GM18499 (cell line): ENCODE measurements at regions not wholly inside any gene's neighbourhood (a gene's known extent, or its start where the extent isn't known, plus 50 kb on each side); places are given as distances from the start of the nearest gene placed in this dataset.

Experiments
- ATAC-seq: cut with Tn5 transposase; IDR thresholded peaks from one replicate; pipeline ENCODE4 v1.9.1; 2021; ENCODE audit warnings: moderate number of reproducible peaks; ENCODE audit not compliant: insufficient read depth, unreplicated experiment

- ATAC-seq = no peak
Observed at GRCh38 chr1:193549081-193549480, 362.7 kb upstream of the B3GALT2 start.

DNA sequence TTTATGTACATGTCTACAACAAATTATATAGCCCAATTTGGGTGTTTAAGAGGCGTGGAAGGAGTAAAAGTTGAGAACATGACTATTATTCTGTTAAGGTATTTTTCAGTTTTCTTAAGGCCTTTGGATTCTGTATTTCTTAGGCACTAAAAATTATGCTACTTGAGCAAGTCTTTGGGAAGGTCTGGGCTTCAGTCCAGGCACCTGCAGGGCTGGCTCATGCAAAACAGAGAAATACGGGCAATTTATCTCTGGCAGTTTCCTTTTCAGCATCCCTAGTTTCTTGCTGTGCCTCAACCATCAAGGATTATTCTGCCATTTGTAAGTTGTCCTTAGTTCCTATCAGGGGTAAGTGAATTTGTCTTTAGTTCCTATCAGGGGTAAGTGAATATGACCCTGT is 358.8 kb upstream of the B3GALT2 start:
- ATAC-seq = no peak

DNA sequence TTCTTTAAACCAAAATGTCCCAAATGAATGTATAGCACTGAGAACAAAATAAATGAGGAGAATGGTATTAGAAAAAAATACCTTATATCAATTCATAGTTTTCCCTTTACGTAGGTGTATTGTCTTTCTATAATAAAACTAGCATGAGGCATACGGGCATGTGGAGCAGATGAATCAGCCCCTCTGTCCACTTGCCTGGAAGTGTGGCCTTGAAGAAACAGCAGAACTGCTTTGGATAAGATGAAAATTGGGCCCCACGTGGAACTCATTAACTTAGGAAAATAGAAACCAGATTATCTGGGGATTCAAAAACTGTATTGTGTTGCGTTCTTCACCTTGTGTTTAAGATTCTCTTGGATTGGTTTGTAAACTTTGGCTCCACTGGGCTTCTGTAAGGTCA is 356.8 kb upstream of the B3GALT2 start:
- no peak for ATAC-seq

GRCh38 chr1:193542690-193543089 is 356.3 kb upstream of the B3GALT2 start:
- ATAC-seq = no peak

GRCh38 chr1:193540511-193540910 is 354.1 kb upstream of the B3GALT2 start:
- no peak for ATAC-seq

DNA sequence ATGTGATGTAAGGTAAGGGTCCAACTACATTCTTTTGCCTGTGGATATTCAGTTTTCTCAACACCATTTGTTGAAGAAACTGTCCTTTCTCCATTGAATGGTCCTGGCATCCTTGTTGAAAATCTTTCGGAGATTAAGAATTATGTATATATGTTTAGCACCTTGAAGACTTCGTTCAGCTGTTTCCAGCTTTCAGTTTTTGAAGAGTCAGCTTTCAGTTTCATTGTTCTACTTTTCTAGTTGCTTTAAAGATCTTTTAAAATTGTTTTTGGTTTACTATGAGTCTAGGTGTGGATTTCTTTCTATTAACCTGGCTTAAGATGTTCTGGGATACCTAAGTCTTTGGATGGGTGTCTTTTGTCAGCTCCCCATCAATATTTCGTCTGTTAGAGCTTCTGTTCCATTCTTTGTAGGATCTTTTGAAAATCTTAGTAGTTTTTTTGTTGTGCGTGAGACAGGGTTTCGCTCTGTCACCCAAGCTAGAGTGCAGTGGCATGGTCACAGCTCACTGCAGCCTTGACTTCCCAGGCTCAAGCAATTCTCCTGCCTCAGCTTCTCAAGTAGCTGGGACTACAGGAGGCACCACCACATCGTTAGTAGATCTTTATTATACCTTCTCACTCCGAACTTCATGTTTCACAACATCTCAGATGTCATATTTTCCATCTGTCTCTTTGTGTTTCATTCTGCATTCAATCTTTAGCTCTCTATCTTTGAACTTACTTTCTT is 353.5 kb upstream of the B3GALT2 start:
- peak; percentile 42 for ATAC-seq

GRCh38 chr1:193538680-193539079 is 352.3 kb upstream of the B3GALT2 start:
- no peak for ATAC-seq

- no peak for ATAC-seq
Observed at GRCh38 chr1:193538003-193538354, 351.6 kb upstream of the B3GALT2 start.

DNA sequence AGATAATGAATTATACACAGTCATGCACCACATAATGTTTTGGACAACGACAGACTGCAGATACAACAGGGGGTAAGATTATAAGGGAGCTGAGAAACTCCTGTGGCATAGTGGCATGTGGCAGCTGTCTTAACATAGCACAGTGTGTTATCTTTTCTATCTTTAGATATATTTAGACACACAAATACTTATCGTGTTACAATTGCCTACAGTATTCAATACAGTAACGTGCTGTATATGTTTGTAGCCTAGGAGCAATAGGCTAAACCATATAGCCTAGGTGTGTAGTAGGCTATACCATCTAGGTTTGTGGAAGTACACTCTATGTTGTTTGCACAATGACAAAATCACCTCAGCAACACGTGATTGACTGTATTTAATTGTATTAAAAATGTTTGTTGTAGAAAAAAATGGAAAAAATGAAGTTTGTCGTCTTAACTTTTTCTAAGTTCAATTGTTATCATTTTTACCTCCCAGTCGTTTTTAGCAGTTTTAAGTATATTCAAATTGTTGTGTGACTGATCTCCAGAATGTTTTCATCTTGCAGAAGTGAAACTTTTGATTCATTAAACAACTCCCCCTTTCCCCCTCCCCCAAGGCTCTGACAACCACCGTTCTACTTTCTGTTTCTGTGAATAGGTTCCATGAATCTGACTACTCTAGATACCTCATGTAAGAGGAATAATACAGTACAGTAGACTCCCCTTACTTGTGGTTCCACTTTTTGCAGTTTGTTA is 351.0 kb upstream of the B3GALT2 start:
- ATAC-seq = peak; percentile 66

GRCh38 chr1:193533853-193534252 is 347.4 kb upstream of the B3GALT2 start:
- ATAC-seq = no peak

DNA sequence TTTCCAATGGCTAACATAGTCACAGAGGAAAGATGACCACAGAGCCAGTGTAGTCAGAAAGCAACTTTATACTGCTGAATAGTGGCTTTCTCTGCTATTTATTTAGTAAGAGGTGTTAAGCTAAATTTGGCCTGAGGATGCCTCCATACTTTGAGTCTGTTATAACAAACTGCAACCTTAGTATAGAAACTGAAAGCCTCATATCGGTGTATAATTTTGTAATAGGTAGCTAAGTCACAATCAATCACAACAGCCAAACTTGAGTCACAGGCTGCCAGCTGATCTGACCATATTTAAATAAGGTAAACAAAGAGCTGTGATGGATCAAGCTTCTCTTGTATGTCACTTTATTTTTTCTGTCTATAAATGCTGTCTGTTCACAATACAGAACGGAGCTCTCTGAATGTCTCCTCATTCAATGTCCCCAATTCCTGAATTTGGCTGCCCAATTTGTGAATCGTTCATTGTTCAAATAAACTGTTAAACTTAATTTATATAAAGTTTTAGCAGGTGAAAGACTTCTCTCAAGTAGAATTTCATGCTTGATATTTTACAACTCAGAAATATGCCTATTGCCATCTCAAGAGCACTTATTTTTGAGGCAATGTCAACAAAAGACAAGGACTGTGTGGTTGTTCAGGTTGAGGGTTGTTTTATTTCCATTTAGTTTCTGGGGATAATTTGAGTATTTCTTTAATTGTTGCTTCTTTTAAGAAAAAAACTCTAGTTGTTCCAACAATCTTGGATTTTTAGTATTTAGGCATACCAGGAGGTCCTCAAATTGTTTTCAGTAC is 339.7 kb upstream of the B3GALT2 start:
- ATAC-seq = no peak

- ATAC-seq = no peak
Observed at GRCh38 chr1:193525411-193525810, 339.0 kb upstream of the B3GALT2 start.

GRCh38 chr1:193524616-193525015 is 338.2 kb upstream of the B3GALT2 start:
- no peak for ATAC-seq

DNA sequence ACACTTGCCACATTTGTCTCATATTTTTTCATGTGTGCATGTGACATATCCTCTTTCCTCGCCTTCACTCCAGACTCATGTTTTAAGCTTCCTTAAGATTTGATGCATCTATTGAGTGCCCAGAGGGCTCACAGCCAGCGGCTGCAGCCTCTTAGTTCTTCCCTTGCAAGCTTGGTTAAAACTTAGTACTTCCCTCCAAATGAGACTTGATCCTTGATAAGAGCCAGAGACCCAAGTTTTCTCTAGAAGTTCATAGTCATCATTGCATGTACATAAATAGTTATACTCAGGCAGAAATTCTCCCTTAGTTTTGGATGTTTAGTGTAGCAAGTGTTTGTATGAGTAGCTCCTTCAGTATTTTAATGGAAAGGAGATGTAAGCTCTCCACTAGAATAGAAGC is 337.6 kb upstream of the B3GALT2 start:
- no peak for ATAC-seq

DNA sequence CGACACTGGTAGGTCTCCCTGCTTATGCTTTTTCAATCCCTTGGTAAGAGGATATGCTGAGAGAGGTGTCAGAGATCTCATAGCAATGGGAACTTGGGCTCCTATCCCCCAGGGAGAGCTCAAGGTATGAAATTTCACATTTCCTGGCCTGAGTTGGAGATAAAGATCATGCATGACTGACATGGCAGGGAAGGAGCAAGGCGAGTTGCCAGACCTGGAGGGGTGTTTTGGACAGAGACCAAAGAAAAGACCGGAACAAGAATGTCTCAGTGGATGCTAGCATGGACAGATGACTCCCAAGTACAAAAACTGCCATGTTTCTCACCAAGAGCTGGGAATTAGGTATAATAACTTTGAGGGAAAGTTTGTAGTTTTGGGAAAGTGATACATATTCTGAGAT is 334.1 kb upstream of the B3GALT2 start:
- no peak for ATAC-seq

- ATAC-seq = no peak
Observed at GRCh38 chr1:193519922-193520321, 333.5 kb upstream of the B3GALT2 start.

DNA sequence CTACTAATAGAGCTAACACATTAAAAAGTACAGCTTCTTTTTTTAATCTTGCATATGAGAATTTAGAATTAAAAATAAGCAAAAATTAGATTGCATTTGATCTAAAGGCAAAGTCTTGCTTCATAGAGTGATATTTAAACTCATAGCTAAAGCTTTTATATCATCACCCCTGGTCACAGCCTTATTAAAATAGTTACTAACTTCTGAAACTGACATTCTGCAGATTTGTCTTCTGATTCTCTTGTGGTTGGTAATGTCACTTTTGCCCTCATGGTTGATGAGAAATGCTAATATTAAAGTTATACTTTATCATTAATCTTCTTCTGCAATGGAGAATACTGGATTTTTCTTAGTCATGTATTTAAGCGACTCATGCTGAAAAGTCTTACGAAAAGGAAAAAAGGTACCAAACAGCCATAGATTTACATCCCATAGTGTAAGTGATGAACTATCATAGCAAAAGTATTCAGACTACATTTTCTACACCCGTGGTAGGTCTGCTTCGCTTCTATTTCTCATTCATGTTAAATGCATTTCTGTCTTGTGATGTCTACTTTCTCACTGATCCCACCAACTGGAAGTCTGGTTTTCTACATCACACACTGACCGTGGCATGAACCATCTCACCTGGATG is 330.5 kb upstream of the B3GALT2 start:
- no peak for ATAC-seq

GRCh38 chr1:193514397-193514796 is 328.0 kb upstream of the B3GALT2 start:
- no peak for ATAC-seq

DNA sequence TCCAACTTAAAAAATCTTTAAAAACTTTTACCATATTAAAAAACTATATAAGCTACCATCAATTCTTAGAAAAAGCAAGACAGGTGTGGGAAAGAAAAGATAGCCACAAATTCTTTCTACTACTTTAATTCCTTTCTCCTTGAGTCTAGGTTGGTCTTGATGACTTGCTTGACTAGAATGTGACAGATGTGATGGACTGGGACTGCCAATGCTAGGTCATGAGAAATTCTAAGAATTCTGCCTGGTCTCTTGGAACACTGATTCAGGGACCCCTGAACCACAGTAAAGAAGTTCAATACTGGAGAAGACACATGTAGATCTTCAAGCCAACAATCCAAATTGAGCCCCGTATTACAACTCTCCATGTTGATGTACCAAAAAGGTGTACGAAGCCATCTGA is 326.6 kb upstream of the B3GALT2 start:
- no peak for ATAC-seq

DNA sequence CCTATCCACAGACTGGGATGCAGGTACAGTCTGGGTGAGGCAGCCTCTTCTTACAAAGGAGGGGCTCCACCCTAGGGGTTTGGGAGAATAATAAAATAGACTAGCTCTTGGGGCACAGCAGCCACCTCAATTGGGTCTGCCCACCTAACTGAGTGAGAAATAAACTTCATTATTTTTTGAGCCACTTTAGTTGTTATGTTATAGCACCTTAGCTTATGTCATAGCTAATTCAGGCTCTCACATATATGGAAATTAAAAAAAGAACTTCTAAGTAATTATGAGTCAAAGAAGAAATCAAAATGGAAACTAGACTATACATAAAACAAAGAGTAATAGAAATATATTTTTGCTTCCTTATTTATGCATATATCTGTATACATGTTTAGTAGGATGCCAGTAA is 318.5 kb upstream of the B3GALT2 start:
- no peak for ATAC-seq
